K562 (cell line): ENCODE measurements at regions not wholly inside any gene's neighbourhood (a gene's known extent, or its start where the extent isn't known, plus 50 kb on each side); places are given as distances from the start of the nearest gene placed in this dataset.
A peak's percentile ranks its signal among the peaks of the same experiment; 100 is the strongest.

Experiments used
- AFF1 ChIP-seq, 2 experiments: fragments of 450-650 bp; IDR thresholded peaks; 2 replicates each; pipeline ENCODE4 v1.6.1; 2018; ENCODE audit warnings: mild to moderate bottlenecking in 2 of 2, low read depth in 1 of 2; ENCODE audit not compliant: partially characterized antibody in 2 of 2
- HNRNPK ChIP-seq: fragments of 200-400 bp; formaldehyde crosslinking; IDR thresholded peaks from one replicate; pipeline ENCODE4 v1.6.1; 2018; ENCODE audit warnings: mild to moderate bottlenecking, low read depth, low read length; ENCODE audit not compliant: poor library complexity, severe bottlenecking
- KDM1A ChIP-seq, 2 experiments: fragments of 450-650 bp; IDR thresholded peaks; 2 replicates each; pipeline ENCODE4 v1.6.1; 2016; ENCODE audit warnings: mild to moderate bottlenecking in 2 of 2
- LCOR ChIP-seq: sonication (generic); formaldehyde crosslinking; IDR thresholded peaks from 2 replicates; pipeline ENCODE4 v1.8.0; 2022; ENCODE audit warnings: mild to moderate bottlenecking, missing genetic modification reagents
- MTA1 ChIP-seq: fragments of 450-650 bp; IDR thresholded peaks from 2 replicates; pipeline ENCODE4 v1.6.1; 2017; ENCODE audit warnings: borderline replicate concordance
- RBFOX2 ChIP-seq: fragments of 200-400 bp; formaldehyde crosslinking; IDR thresholded peaks from 2 replicates; pipeline ENCODE4 v1.6.1; 2017; ENCODE audit warnings: low read depth, mild to moderate bottlenecking, low read length, moderate library complexity
- RERE ChIP-seq: sonication (generic); formaldehyde crosslinking; IDR thresholded peaks from 2 replicates; pipeline ENCODE4 v1.8.0; 2023; ENCODE audit warnings: missing genetic modification reagents, mild to moderate bottlenecking, borderline replicate concordance
- SMAD3 ChIP-seq: fragments of 450-650 bp; formaldehyde crosslinking; conservative IDR thresholded peaks from 2 replicates; pipeline ENCODE4 v1.4.0; 2020; ENCODE audit warnings: mild to moderate bottlenecking
- SNRNP70 ChIP-seq: fragments of 200-400 bp; formaldehyde crosslinking; optimal IDR thresholded peaks from 2 replicates; pipeline ENCODE3; 2017; ENCODE audit warnings: low read depth, low read length
- UBTF ChIP-seq, 2 experiments: IDR thresholded peaks; 2 replicates each; pipeline ENCODE4 v1.6.1; 2012; ENCODE audit warnings: improper control_type of control experiment in 2 of 2, low read depth in 2 of 2, low read length in 2 of 2, borderline replicate concordance in 1 of 2
- VEZF1 ChIP-seq: fragments of 200-800 bp; sonication (Bioruptor generic); IDR thresholded peaks from 2 replicates; pipeline ENCODE4 v1.6.1; 2017; ENCODE audit warnings: missing genetic modification characterization, missing compliant biosample characterization
- ZC3H4 ChIP-seq: sonication (generic); formaldehyde crosslinking; IDR thresholded peaks from 2 replicates; pipeline ENCODE4 v1.9.0; 2021; ENCODE audit warnings: missing genetic modification reagents, borderline replicate concordance
- ZNF124 ChIP-seq: sonication (generic); formaldehyde crosslinking; IDR thresholded peaks from 2 replicates; pipeline ENCODE4 v1.8.1; 2022; ENCODE audit warnings: missing genetic modification reagents

- no peak for TF ChIP-seq UBTF (IDR thresholded peaks at IDR 0.05; ENCODE audit: borderline replicate concordance in 1 of 2, low read depth in 2 of 2, low read length in 2 of 2)
- no peak for TF ChIP-seq VEZF1 (CRISPR knock-in tag)
- no peak for TF ChIP-seq SMAD3 (CRISPR knock-in tag)
- no peak for TF ChIP-seq ZNF124 (CRISPR knock-in tag)
- no peak for TF ChIP-seq RBFOX2
- TF ChIP-seq KDM1A (IDR thresholded peaks at IDR 0.05) = peak; percentile 30 to 33; a peak in 2 of 4 replicates
- TF ChIP-seq HNRNPK = no peak
- TF ChIP-seq LCOR (CRISPR knock-in tag) = no peak
- TF ChIP-seq RERE = no peak
- no peak for TF ChIP-seq AFF1 (IDR thresholded peaks at IDR 0.05; ENCODE audit: low read depth in 1 of 2, partially characterized antibody in 2 of 2)
- no peak for TF ChIP-seq SNRNP70
- TF ChIP-seq MTA1 = no peak
- TF ChIP-seq ZC3H4 = no peak
These were observed 73.4 kb upstream of the NAMPT start (continued) for GRCh38 chr7:106358103-106358663.
